NCI-H1694 treated with DMSO at 0.1 percent for 48 hours (cell line): ENCODE measurements at regions not wholly inside any gene's neighbourhood (a gene's known extent, or its start where the extent isn't known, plus 50 kb on each side); places are given as distances from the start of the nearest gene placed in this dataset.
A peak's percentile ranks its signal among the peaks of the same experiment; 100 is the strongest.
"Not testable (repeated sequence)": the region's sequence is repeated elsewhere in the genome, so short reads cannot be mapped to it uniquely, and the experiment has no call there.

ENCODE experiments used
- DNase-seq: peaks from one replicate; lab custom pipeline; 2025; lab: John Stamatoyannopoulos, UW

DNA sequence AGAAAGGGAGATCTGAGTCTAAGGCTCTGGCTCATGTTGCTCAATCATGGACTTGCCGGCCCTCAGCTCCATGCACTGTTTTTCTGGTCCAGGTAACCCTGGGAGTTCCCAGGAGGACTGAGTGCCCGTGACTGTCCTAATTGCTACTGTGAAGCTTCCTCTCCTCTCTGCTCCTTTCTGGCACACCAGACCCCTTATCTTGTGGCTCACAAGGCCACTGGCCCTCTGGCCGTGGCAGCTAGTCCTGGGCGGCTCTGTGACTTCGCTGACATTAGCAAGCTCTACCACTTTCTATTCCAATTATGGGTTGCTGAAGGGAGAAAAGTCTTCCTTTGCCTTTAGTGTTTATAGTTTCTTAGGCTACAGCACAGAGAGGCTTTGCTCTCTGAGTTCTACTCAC, 380.2 kb downstream of the RWDD3 start:
- no peak for DNase-seq

DNA sequence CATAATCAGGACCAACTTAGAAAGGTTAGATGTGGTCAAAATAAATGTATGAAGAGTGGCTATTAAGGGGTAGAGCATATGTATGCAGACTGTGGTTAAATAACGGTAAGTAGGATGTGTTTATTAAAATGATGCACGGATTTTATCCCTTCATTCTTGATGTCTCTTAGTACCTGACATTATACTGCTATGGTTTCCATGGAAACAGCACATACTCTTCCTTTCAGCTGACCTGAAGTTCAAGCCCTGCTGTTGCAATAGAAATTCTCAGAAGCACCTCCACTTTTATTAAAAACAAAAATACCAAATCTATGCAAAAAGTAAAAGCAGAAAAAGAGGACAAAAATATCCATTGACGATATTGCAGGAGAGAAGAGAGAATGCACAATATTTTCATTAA, 381.4 kb downstream of the RWDD3 start:
- no peak for DNase-seq

DNA sequence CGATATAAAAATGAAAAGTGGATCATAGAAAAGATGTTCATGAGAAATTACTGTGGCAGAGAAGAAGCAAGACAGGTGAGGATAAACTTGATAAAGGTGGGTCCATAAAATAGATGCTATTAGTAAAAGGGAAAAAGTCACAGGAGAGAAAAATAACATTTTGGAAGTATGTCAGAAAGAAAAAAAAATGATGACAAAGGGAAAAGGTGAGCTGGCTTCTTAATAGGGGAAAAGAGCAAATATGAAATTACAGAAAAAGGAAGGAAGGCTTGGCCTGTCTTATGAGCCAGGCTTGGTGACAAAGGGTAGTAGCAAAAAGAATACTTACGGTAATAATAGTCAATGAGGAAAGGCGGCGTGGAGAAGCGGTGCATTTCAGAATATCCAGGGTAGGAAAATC, 386.1 kb downstream of the RWDD3 start:
- DNase-seq: no peak

DNA sequence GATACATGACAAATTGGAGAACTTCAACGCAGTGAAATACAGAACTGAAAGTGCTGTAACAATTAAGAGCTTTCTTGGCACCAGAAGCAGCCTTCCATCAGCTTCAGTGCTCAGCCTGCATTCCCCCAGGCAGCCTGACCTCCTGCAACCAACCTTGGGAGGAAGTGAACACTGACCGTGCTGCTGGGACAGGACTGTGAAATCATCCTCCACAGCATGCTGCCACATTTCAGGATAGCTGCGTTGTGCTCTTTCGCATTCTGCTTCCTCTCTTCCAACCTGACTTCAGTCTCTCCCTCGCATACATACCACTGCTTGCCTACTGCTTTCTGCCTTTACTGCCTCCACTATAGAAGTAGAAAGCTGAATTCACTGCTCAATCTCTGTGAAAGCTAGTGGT, 388.6 kb downstream of the RWDD3 start:
- no peak for DNase-seq

DNA sequence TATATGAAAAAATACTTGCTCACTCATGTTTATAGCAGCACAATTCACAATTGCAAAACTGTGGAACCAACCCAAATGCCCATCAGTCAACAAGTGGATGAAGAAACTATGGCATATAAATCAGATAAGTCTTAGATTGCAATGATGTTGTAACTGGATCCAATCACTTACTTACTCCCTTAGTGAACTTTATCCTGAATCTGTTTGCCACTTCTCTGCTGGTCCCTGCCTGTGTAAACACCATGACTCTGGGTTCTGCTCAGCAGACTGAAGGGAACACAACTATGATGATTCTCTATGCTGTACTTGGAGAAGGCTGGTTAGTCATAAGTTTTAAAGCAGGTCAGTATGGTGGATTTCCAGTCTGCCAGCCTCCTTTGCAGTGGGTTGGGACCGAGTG, 391.2 kb downstream of the RWDD3 start:
- no peak for DNase-seq

DNA sequence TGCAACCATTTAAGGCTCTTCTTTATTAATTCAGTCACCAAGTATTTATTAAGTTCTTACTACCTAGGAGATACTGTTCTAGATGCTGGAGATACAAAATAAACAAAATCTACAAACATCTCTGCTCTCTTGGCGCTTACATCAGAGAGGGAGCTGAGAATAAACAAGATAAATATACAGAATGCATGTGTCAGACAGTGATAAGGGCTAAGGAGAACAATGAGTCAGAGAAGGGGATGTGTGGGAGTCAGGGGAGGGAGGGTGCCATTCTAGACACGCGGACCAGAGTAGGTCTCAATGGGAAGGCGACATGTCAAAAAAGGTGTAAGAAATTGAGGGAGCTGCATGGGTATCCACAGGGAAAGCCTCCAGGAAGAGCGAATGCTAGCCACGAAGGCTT, 393.2 kb downstream of the RWDD3 start:
- no peak for DNase-seq

DNA sequence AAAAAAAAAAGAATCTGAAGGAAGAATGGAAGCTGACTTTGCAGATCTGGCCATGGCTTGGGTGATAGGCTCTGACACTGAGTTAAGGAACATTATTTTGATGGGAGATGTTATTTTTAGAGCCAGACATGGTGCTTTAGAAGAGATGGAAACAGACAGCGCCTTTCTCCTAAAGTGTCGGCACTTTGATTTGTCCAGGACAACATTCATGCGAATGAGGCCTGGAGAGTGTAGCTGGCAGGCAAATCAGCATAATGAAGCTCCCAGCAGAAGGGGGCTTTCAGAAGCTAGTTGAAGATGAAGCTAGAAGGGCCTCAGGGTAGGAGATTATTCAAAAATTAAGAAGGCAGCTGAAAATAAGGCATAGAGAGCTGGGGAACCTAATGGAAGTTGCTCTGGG, 397.7 kb downstream of the RWDD3 start:
- DNase-seq: no peak

DNA sequence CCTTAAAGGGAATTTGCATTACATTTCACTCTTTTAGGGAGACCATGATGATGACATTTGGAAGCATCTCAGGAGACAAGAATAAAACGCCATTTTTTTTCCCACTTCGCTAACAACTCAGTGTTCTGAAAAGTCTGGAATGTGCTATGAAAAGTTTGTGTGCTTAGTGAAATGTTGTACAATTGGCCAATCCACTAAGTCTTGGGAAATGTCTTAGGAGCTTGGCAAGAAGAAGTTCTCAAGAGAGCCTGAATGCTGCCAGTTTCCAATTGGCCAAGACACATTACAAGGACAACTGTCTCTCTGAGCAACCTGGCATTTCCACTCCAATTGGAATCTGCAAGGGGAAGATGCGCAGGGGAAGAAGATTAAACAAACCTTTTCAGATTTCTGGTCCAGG, 401.8 kb downstream of the RWDD3 start:
- no peak for DNase-seq

DNA sequence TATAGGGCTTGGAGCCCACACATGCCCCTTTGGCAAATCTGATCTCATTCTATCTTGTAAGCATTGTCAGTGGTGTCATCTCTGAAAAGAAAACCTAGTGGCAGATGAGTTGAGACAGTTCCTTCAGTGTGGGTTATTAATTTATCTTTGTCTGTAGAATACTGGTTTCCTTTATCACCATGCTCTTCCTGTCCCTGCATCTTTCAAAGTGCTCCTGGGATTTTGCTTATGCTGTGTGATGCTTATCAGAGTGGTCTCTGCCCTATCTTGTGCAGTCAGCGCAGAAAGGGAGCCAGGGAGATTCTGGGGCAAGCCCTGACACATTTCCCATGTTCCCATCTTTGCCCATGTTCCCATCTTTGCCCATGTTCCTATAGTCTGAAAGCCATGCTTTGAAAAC, 402.9 kb downstream of the RWDD3 start:
- DNase-seq: peak; percentile 43

DNA sequence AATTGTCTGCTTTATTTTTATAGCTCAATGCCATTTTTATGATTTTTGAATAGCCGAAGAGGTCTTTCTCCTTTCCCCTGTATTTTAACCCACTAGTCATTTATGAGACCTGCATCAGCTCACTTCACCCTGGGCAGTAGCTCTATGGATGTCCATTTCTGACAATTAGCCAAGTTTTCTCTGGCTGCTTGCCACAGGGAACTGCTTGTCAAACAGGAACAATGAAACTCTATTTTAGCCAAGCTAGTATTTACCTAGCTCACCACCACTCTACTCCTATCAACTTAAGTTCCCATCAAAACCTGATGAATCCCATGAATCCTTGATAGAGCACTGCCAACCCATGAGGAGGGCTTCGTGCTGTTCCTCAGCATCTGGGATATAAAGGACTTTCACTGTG, 406.7 kb downstream of the RWDD3 start:
- DNase-seq: no peak

DNA sequence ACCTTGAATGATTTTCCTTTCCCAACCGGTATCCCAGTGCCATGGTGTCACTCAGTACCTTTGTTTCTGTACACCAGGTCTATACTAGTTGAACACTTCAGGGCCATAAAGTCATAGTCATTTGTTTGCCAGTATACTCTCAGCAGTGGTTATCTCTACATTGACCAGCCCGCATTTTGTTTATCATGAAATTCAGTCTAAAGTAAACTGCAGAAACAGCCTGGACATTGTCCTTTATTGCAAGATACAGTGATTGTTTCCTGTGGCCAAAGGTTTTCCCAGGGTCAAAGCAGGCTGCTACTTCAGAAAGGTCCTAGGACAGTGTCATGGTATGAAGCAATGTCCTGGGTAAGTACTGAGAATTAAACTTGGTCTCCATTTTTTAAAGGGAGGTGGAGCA, 407.4 kb downstream of the RWDD3 start:
- no peak for DNase-seq

DNA sequence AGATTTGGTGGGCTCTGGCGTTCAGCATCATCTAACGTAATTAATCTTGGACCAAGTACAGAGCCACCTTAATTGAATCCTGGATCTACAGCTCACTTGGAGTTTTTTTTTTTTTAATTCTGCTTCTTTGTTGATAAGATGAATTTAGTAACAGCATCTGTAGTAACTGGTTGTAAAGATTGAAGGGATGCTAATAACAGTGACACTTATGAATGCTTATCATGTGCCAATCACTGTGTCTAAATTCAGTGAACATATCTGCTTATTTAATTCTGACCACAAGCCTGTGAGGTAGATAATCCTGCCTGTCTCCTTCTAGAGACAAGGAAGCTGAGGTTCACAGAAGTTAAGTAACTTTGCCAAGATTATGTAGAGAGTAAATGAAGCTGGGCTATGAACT, 408.0 kb downstream of the RWDD3 start:
- no peak for DNase-seq

DNA sequence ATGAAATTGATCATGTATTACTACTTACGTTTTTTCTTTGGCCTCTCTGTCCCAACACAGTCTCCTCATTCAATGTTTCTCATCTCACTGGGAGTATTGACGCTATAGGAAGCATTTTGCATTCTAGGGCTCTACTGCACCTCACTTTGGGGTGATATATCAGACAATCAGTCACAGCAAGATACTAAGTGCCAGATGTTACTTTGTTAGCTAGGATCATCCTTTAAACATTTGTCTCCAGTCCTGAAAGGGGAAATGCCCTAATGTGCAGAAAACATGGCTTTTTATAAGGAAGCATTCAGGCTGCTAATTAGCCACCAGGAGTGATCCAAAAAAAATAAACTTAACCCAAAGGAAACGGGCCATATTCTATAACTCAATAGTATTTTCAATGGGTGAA, 409.1 kb downstream of the RWDD3 start:
- DNase-seq: no peak

DNA sequence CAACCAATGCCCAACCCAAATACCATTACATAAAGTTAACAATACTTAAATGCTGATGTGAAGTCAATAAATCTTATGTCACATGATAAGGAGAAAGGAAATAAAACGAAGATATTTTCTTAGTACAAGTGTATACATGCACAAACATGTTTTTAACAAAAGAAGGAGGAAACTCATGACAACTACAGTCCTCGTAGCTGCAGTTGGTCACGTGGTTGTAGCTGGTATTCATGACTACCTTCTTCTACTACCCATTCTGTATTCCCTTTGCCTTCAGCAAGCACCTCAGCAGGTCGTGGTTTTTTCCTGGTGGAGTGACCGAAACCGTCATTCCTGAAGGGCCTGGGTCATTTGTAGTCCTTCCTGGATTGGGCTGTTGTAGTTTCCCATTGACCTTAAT, 411.1 kb downstream of the RWDD3 start:
- DNase-seq: not testable (repeated sequence)

DNA sequence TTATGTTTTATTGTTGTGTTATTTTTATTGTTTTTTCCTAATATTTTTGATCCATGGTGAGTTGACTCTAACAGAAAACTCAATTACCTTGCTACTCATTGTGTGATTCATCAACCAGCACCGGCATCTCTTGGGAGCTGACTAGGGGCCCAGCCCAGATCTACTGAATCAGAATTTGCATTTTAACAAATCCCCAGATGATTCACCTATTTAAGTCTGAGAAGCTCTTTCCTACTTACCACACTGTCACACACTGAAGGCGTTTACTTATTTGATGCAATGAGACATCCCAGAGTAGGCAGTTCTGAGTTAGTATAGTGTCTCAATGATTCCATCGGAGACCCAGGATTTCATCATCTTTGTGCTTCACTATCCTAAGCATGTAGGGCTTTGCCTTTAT, 416.6 kb downstream of the RWDD3 start:
- DNase-seq: no peak

DNA sequence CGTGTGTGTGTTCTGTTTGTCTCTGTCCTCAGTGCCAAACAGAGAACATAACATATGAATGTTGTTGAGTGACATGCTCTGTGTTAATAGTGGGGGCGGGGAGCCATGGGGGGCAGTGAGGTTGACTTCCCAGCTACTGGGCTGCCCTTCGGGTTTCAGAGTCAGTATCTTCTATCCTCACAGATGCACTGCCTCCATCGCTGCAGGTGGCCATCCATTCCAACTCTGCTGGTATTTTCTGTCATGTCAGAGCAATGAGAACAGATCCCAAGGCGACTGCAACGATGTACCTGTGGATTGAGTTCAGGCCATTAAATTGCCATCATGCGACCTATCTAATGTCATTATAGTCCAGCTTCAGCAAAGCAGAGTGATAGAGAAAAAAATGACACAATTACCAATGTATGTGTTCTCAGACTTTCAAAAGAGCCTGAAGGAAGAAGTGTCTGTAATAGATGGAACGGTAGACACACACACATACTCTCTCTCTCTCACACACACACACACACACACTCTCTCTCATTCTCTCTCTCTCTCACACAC, 418.5 kb downstream of the RWDD3 start:
- DNase-seq: no peak

DNA sequence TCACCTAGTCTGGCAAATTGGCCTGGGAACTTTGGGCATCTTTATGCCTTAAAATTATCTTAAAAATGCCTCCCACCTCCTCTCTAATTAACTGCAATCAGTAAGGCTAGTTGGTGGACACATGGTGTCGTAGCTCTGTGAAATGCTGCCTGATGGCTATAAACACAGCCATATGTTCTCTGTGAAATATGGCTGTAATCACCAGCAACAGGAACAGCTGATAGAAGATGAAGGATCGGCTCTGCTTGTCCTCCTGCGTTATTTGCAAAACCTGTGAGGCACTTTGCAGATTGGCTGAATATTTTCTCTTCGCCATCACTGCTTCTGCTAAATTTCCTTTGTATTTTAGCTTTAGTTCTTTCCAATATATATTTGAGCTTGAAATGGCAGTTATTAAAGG, 419.6 kb downstream of the RWDD3 start:
- peak; percentile 88 for DNase-seq

DNA sequence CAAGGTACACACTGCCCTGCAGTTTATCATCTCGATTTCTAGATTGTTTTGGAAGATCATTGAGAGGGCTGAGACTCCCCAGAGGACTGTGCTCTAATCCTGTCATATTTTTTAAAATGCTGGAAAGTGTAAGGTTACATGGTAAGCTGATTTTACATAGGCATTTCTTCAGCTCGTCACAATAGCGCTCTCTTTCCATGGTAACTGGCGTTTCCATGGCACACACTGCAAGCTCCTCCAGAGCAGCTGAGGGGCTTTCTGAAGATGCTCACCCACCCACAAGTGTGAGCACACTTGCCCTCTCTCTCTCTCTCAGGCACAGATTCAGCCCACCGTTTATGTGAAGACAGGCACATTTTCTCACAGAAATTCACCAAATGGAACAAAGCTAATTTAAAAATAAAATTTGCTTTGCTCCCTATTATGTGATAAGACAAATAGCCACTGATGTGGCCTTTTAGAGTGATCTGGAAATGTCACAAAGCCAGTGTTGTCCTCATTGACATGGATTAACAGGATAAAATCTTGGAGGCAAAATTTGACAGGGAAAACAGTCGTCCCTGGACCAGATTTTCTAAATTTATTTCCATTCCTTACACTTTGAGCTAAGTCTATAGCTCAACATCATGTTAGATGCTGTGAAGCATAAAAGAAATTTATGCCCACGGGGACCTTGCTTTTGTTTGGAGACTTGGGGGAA, 421.5 kb downstream of the RWDD3 start:
- DNase-seq: no peak

DNA sequence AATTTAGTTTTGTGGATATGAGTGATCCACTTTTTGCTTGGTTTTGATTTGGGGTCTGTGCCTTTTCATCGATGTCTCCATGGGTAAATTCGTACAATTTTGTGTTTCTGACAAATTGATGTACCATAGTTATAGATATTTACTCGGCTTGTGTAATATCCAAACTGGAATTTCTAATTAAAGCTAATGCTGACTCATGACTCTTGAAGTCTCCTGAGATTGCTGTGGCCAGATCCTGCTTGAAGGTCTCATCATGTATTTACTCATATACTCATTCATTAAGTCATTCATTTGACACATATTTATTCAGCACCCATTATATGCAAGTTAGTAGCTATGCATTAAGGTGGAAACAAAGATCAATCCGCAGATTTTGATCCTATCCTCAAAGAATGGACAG, 423.2 kb downstream of the RWDD3 start:
- no peak for DNase-seq

DNA sequence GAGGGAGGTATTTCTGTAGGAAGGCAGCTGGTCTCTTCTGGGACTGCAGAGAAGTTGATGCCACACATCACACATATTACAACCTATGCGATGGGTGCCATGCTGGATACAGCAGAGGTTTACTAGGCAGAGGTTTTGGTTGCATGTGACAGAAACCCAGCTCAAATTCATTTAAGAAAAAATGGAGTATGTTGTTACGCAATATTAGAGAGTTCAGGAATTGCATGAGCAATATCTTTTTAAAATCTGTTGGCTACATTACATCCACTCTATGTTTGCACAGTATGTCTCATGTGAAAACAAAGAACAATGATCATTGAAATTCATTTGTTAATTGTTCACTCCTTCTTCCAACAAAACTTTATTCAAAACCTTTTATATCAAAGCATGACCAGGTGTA, 425.2 kb downstream of the RWDD3 start:
- no peak for DNase-seq

DNA sequence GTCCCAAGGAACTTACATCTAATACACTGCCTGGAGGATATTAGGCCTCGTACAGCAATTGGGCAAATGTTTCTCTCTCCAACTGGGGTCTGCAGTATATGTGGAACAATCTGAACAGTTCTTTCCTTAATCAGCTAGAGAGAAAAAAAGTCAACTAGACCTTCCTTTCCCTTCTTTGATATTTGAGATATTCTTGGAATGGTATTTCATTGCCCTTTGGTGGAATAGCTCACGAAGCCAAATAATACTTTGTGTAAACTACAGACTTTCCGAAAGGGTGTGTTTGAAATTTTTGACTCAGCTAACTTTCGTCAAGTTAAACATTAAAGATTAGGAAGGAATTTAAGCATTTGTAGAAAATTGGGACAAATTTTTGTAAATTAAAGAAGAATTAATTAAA, 425.6 kb downstream of the RWDD3 start:
- no peak for DNase-seq

DNA sequence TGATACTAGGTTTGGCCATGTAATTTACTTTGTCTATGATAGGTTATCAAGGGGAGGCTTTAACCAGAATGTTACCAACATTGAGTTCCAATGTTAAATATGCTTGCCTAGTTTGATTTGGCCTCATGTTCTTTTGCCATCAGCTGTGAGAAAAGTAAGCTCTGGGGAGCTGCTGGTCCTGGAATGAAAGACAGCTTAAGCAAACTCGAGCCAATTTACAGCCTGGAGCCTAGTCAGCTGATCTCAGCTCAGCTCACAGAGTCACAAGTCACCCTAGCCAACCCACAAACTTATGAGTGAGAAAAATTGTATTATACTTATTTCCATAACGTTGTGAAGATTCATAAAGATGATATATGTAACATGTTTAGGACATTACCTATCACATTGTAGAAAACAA, 426.7 kb downstream of the RWDD3 start:
- no peak for DNase-seq

DNA sequence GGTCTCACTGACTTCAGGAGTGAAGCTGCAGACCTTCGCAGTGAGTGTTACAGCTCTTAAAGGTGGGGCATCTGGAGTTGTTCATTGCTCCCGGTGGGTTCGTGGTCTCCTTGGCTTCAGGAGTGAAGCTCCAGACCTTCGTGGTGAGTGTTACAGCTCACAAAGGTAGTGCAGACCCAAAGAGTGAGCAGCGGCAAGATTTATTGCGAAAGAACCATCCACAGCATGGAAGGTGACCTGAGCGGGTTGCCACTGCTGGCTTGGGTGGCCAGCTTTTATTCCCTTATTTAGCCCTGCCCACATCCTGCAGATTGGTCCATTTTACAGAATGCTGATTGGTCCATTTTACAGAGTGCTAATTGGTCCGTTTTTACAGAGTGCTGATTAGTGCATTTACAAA, 429.5 kb downstream of the RWDD3 start:
- DNase-seq: not testable (repeated sequence)

DNA sequence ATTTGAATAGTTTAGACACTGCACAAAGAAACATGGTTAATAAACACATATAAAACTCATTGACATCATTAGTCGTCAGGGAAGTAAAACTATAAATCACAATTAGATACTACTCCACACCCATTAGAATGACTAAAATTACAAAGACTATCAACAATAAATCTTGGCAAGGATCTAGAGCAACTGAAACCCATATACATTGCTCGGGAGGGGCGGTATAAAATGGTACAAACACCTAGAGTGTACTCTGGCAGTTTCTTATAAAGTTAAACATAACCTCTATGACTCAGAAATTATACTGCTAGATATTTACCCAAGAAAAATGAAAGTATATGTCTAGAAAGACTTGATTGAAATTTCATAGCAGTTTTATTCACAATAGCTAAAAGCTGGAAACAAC, 434.2 kb downstream of the RWDD3 start:
- no peak for DNase-seq
